MM.1S (cell line): ENCODE measurements at regions not wholly inside any gene's neighbourhood (a gene's known extent, or its start where the extent isn't known, plus 50 kb on each side); places are given as distances from the start of the nearest gene placed in this dataset.

Source experiments
- DNase-seq: peaks from one replicate; pipeline ENCODE4 v3.0.0-alpha.2; 2015
- H2AFZ ChIP-seq: fragments of 300-600 bp; sonication (generic); 2 replicates; pipeline ENCODE4 v1.6.0; 2016; ENCODE audit warnings: antibody characterized with exemption, low read length
- H3F3A ChIP-seq: fragments of 300-600 bp; sonication (generic); 2 replicates; pipeline ENCODE4 v1.6.1; 2016; ENCODE audit warnings: mild to moderate bottlenecking, antibody characterized with exemption, low read length, moderate library complexity, mixed read lengths; ENCODE audit not compliant: insufficient read depth
- H3K27ac ChIP-seq: fragments of 300-600 bp; sonication (generic); 2 replicates; pipeline ENCODE4 v1.5.1; 2016; ENCODE audit warnings: mild to moderate bottlenecking, low read length
- H3K27me3 ChIP-seq: fragments of 300-600 bp; sonication (generic); replicated peaks from 2 replicates; pipeline ENCODE4 v1.6.0; 2016; ENCODE audit warnings: low read length; ENCODE audit not compliant: insufficient read depth
- H3K36me3 ChIP-seq: fragments of 300-600 bp; sonication (generic); replicated peaks from 2 replicates; pipeline ENCODE4 v1.6.1; 2016; ENCODE audit warnings: mild to moderate bottlenecking, low read length, mixed read lengths; ENCODE audit not compliant: insufficient read depth
- H3K4me1 ChIP-seq: fragments of 300-600 bp; sonication (generic); 2 replicates; pipeline ENCODE4 v1.6.1; 2016; ENCODE audit warnings: low read length, mixed read lengths
- H3K4me2 ChIP-seq: fragments of 300-600 bp; sonication (generic); 2 replicates; pipeline ENCODE4 v1.6.0; 2016; ENCODE audit warnings: low read depth, low read length
- H3K4me3 ChIP-seq: fragments of 300-600 bp; sonication (generic); 2 replicates; pipeline ENCODE4 v1.5.1; 2016; ENCODE audit warnings: low read length, mixed read lengths
- H3K79me2 ChIP-seq: fragments of 300-600 bp; sonication (generic); 2 replicates; pipeline ENCODE4 v1.6.1; 2016; ENCODE audit warnings: mixed run types, low read length, mixed read lengths
- H3K9ac ChIP-seq: fragments of 300-600 bp; sonication (generic); 2 replicates; pipeline ENCODE4 v1.6.1; 2016; ENCODE audit warnings: low read length, mixed read lengths
- H3K9me2 ChIP-seq: fragments of 300-600 bp; sonication (generic); replicated peaks from 2 replicates; pipeline ENCODE4 v1.6.1; 2016; ENCODE audit warnings: mild to moderate bottlenecking, low read length, mixed read lengths; ENCODE audit not compliant: insufficient read depth
- H3K9me3 ChIP-seq: fragments of 300-600 bp; sonication (generic); replicated peaks from 2 replicates; pipeline ENCODE4 v1.6.1; 2016; ENCODE audit warnings: mild to moderate bottlenecking, low read length, mixed read lengths; ENCODE audit not compliant: insufficient read depth
- H4K20me1 ChIP-seq: fragments of 300-600 bp; sonication (generic); 2 replicates; pipeline ENCODE4 v1.6.1; 2016; ENCODE audit warnings: mild to moderate bottlenecking, low read length, moderate library complexity, mixed read lengths; ENCODE audit not compliant: insufficient read depth
- EZH2 ChIP-seq: fragments of 300-600 bp; sonication (generic); optimal IDR thresholded peaks from 2 replicates; pipeline ENCODE3; 2017; ENCODE audit warnings: low read depth, mild to moderate bottlenecking, antibody characterized with exemption, low read length, mixed read lengths
- EZH2phosphoT487 ChIP-seq: fragments of 300-600 bp; sonication (generic); IDR thresholded peaks from 2 replicates; pipeline ENCODE4 v1.6.1; 2018; ENCODE audit warnings: antibody characterized with exemption, low read length
- TF ChIP-seq, protein P1 (sequence below): fragments of 300-600 bp; sonication (generic); IDR thresholded peaks from 2 replicates; pipeline ENCODE4 v1.5.1; 2016; ENCODE audit warnings: antibody characterized with exemption, low read length, mixed read lengths

- H3K4me3 ChIP-seq = no peak overlapping the region
- no peaks in the 10 kb centered on the region for H4K20me1 ChIP-seq
- no peak overlapping the region for H3K27ac ChIP-seq
- H3K27me3 ChIP-seq = peaks cover 2% of the 10 kb centered on the region; the same call in 1 of the 2 replicates
- TF ChIP-seq, protein P1, sequence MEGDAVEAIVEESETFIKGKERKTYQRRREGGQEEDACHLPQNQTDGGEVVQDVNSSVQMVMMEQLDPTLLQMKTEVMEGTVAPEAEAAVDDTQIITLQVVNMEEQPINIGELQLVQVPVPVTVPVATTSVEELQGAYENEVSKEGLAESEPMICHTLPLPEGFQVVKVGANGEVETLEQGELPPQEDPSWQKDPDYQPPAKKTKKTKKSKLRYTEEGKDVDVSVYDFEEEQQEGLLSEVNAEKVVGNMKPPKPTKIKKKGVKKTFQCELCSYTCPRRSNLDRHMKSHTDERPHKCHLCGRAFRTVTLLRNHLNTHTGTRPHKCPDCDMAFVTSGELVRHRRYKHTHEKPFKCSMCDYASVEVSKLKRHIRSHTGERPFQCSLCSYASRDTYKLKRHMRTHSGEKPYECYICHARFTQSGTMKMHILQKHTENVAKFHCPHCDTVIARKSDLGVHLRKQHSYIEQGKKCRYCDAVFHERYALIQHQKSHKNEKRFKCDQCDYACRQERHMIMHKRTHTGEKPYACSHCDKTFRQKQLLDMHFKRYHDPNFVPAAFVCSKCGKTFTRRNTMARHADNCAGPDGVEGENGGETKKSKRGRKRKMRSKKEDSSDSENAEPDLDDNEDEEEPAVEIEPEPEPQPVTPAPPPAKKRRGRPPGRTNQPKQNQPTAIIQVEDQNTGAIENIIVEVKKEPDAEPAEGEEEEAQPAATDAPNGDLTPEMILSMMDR = no peak
- no peak for TF ChIP-seq EZH2phosphoT487
- no peak for TF ChIP-seq EZH2
- no peaks in the 10 kb centered on the region for H3K79me2 ChIP-seq
- no peak overlapping the region for H3K4me2 ChIP-seq
- no peak overlapping the region for H3K9ac ChIP-seq
- H3F3A ChIP-seq = no peaks in the 10 kb centered on the region
- DNase-seq = no peak
- H3K9me2 ChIP-seq = no peaks in the 10 kb centered on the region
- H3K4me1 ChIP-seq = no peaks in the 10 kb centered on the region
- no peaks in the 10 kb centered on the region for H3K36me3 ChIP-seq
- H3K9me3 ChIP-seq = no peaks in the 10 kb centered on the region
- no peak overlapping the region for H2AFZ ChIP-seq
Measured at GRCh38 chr3:146732325-146732724, 127.2 kb upstream of the PLSCR5 start.

GRCh38 chr3:146715170-146715569, 110.0 kb upstream of the PLSCR5 start:
- Histone ChIP-seq H3K27ac (no peak overlapping the region), H3K4me3 (no peak overlapping the region), H3K27me3 (no peaks in the 10 kb centered on the region), H3K36me3 (no peaks in the 10 kb centered on the region), H4K20me1 (no peaks in the 10 kb centered on the region), H3K9me2 (0 out of 2 replicates have a peak, but pooled peaks cover 4% of the 10 kb centered on the region), H3K4me1 (no peaks in the 10 kb centered on the region), H3K4me2 (no peak overlapping the region), H3K79me2 (no peaks in the 10 kb centered on the region), H3K9ac (no peak overlapping the region), H3K9me3 (no peaks in the 10 kb centered on the region), H3F3A (no peaks in the 10 kb centered on the region), H2AFZ (no peak overlapping the region)
- TF ChIP-seq EZH2 = no peak
- TF ChIP-seq EZH2phosphoT487 = no peak
- TF ChIP-seq, protein P1 = no peak
- DNase-seq = no peak

DNA sequence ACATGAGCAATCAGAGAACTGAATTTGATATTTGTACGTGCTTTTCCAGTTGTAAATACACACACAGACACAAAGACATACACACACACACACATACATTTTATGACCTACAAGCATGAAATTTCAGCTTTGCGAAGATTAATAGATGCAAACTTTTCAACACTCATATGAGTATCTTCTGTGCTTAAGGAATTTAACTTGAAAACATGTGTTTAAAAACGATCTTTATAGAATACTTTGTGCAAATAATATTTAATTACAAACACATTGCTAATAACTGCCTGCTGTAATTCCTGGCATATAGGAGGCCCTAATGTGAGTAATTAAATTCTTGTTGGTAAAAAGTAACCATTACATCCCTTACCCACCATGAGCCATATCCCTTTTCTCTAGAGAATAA, 107.7 kb upstream of the PLSCR5 start:
- no peaks in the 10 kb centered on the region for H4K20me1 ChIP-seq
- no peaks in the 10 kb centered on the region for H3K4me1 ChIP-seq
- no peak overlapping the region for H2AFZ ChIP-seq
- H3F3A ChIP-seq = no peaks in the 10 kb centered on the region
- H3K36me3 ChIP-seq = no peaks in the 10 kb centered on the region
- no peak overlapping the region for H3K9ac ChIP-seq
- H3K9me2 ChIP-seq = no peaks in the 10 kb centered on the region
- no peaks in the 10 kb centered on the region for H3K9me3 ChIP-seq
- no peak overlapping the region for H3K4me2 ChIP-seq
- no peaks in the 10 kb centered on the region for H3K79me2 ChIP-seq
- no peaks in the 10 kb centered on the region for H3K27me3 ChIP-seq
- DNase-seq = no peak
- TF ChIP-seq, protein P1 = no peak
- TF ChIP-seq EZH2 (no peak), EZH2phosphoT487 (no peak)
- no peak overlapping the region for H3K27ac ChIP-seq
- no peak overlapping the region for H3K4me3 ChIP-seq

DNA sequence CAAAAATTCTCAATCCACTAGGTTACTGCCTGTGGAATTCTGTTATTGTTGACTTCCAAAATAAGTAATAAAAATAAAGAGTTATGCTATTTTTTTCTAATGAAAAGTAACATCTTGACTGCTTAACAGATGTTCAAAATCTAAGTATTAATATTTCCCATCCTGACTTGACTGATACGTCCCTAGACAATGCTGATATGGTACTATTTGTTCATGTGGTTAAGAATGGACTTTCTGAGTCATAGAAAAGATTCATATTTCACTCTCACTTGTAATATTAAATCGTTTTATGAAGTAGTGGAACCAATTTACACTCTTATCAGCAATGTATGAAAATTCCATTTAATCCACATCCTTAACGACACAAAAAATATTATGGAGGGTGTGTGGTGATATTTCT, 104.8 kb upstream of the PLSCR5 start:
- no peaks in the 10 kb centered on the region for H3K4me1 ChIP-seq
- DNase-seq = no peak
- H3K9me3 ChIP-seq = no peaks in the 10 kb centered on the region
- H4K20me1 ChIP-seq = no peaks in the 10 kb centered on the region
- H3F3A ChIP-seq = no peaks in the 10 kb centered on the region
- H3K79me2 ChIP-seq = no peaks in the 10 kb centered on the region
- no peak for TF ChIP-seq EZH2
- no peak for TF ChIP-seq EZH2phosphoT487
- no peak overlapping the region for H2AFZ ChIP-seq
- H3K4me2 ChIP-seq = no peak overlapping the region
- no peak overlapping the region for H3K9ac ChIP-seq
- no peak overlapping the region for H3K27ac ChIP-seq
- no peaks in the 10 kb centered on the region for H3K27me3 ChIP-seq
- no peaks in the 10 kb centered on the region for H3K36me3 ChIP-seq
- H3K4me3 ChIP-seq = no peak overlapping the region
- no peaks in the 10 kb centered on the region for H3K9me2 ChIP-seq
